A549 (cell line): ENCODE measurements at regions not wholly inside any gene's neighbourhood (a gene's known extent, or its start where the extent isn't known, plus 50 kb on each side); places are given as distances from the start of the nearest gene placed in this dataset.

Experiments
- CHD2 ChIP-seq: fragments of 150-350 bp; IDR thresholded peaks from 2 replicates; pipeline ENCODE4 v1.6.1; 2014; ENCODE audit warnings: low read length; ENCODE audit not compliant: partially characterized antibody
- MYC ChIP-seq: IDR thresholded peaks from 2 replicates; pipeline ENCODE4 v1.6.1; 2012; ENCODE audit warnings: mild to moderate bottlenecking, inconsistent platforms, low read length, improper control_type of control experiment, borderline replicate concordance

DNA sequence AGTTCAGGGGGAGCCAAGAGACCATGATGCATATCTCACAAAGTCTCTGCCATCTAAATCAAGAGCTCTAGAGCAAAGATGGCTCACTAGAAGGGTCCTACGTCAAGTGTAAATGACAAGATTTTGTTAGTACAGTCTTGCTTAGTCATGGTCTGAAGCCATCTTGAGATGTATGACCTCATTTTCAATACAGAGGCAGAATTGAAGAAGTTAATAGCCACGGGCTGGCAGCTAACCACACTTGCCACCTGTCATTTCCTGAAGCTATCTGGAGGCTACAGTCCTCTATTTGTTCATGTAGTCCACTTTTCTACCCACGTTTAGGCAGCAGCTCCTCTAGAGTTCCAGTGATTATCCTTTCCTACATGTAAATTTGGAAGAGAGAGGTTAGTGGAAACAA, 231.7 kb upstream of the CDH12 start:
- no peak for TF ChIP-seq MYC
- TF ChIP-seq CHD2: no peak
